Sciatic nerve (tissue), 2 donors: ENCODE measurements at regions not wholly inside any gene's neighbourhood (a gene's known extent, or its start where the extent isn't known, plus 50 kb on each side); places are given as distances from the start of the nearest gene placed in this dataset.
"Not testable (repeated sequence)": the region's sequence is repeated elsewhere in the genome, so short reads cannot be mapped to it uniquely, and the experiment has no call there.

ENCODE experiments used
- ATAC-seq: fragments of 200-7000 bp; cut with Tn5 transposase; one replicate; pipeline ENCODE4 v1.9.1; 2020; ENCODE audit warnings: mild to moderate bottlenecking, moderate library complexity
- DNase-seq: peaks from one replicate; pipeline ENCODE4 v3.0.0-alpha.2; 2020; ENCODE audit warnings: low spot score
- intact Hi-C: fragments of 100-400 bp; cut with DNase I; formaldehyde crosslinking; loops from one replicate; pipeline ENCODE4 v1.14.2; 2022
- donor health status: DM: no; HTN: no; CAD: no.
- donor health status: DM: no; HTN: no; CAD: no.

DNA sequence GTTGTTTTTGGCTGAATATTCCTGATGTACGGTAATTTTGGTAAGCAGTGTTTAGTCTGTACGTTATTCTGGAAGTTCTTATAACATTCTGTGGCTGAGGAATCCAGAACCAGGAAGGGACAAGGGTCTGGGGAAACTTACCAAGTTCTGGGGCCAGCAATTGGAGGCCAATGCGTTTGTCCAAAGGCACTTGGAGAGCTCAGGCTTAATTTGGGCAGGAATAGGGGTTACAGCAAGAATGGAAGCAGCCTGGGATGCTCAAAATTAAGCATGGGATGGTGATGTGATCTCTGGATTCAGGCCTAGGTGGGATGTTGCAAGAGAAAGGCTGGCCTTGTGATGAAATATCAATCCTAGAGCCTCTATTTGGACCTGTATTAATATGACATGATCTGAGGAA is 235.2 kb upstream of the NOX3 start:
- intact Hi-C loops: no loop called here
- ATAC-seq: peak; percentile 51
- DNase-seq: no peak

DNA sequence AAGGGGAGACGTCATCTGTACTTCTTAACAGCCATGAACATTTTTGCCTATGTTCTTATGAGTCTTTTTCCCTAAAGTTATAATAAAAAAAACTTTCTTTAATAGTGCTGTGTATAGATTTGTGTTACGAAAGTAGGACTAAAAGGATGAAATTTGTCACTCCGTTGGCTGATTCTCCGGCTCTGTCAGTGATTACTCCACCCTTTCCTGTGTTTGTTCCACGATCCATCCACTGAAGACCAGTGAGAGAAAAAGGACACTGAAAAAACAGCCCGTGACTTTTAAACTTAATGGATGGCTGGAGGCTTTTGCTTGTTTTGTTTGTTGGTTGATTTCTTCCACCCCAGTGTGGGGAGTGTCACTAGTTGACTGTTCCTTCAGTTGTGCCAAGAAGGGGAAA is 232.0 kb upstream of the NOX3 start:
- DNase-seq (no peak), ATAC-seq (no peak)
- intact Hi-C loops: no loop called here

DNA sequence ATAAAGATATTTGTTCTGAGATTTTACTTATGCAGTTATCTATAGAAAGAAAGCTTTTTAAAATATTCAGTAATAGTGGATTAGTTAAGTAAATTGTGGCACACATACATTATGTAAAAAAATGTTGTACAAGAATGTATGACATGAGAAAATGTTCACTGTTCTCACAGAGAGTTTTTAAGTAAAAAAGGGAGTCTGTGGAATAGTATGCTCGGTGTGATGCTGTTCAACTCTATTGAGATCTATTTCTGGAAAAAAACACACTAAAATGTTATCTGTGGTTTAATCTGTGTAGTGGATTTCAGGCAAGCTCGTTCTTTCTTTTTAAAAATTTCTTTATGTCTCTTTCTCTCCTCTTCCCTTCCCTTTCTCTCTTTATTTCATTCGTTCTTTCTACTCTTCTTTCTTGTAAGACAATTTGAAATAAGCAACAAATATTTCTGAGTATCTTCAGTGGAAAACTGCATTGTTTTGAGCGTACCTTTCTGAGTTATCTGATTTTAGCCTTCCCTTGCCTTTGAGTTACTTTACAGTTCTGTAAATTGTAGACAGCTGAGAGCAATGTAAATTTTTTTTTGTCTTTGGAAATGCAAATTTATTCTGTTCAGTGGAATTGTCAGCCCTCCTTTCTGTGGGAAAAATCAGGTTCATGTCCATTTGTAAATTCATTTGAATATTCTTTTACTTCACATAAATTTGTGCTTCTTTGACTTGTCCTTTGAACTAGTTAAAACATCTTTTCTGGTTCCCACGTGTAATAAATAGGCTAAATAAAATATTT is 229.0 kb upstream of the NOX3 start:
- no peak for ATAC-seq
- no peak for DNase-seq
- intact Hi-C loops: no loop called here

DNA sequence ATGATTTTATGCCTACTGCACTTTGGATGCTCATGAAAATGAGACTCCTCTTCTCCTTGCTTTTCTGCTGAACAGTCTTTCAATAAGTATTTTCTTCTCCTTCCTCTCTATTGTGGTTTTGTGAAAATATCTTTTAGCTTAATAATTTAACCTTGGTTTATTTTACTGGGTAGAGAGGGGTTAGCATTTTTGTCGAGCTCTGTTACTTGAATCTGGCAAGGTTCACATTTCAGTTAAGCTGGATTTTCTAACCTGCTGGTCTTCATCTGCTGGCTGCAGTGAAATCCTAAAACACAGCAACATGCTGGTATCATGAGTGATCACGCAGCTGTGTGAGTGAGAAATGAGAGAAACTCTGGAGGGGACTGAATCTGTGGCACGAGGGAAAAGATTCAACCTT is 222.7 kb upstream of the NOX3 start:
- intact Hi-C loops: no loop called here
- no peak for ATAC-seq
- no peak for DNase-seq

DNA sequence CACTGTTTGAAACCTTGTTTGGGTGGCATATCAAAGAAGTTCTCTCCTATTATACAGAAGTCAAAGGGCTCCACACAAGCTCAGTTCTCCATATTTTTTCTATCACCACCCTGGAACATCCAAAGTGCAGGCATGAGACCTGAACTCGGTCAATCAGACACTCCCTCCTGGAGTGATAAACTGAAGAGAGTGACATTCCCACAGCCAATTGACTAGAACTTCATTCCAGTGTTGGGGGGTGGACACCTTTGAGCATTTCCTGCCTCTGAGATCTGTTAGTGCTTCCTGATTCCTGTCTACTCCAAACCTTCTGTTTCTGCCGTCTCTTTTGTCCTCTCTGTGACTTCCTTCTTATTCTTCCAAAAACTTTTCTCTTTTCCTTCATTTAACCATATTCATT is 220.7 kb upstream of the NOX3 start:
- DNase-seq: no peak
- no peak for ATAC-seq
- intact Hi-C loops: no loop called here

DNA sequence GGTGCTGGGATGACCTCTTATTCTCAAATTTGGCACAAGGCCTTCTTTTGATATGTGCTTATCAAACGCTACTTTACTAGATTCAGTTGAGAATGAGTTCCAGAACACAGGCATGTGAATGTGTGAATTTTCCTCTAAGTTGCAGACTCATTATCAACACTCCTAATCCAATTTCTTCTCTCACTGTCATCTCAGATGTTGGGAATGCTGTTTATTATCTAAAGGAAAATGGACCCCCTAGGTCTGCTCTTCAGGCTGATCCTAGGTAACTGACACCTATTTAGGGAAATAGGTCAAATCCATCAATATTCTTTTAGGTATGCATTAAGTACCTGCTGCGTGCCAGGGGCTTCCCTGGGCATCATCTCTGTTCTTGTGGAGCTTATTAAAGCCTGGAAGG is 215.0 kb upstream of the NOX3 start:
- intact Hi-C loops: no loop called here
- ATAC-seq: no peak
- DNase-seq: no peak

DNA sequence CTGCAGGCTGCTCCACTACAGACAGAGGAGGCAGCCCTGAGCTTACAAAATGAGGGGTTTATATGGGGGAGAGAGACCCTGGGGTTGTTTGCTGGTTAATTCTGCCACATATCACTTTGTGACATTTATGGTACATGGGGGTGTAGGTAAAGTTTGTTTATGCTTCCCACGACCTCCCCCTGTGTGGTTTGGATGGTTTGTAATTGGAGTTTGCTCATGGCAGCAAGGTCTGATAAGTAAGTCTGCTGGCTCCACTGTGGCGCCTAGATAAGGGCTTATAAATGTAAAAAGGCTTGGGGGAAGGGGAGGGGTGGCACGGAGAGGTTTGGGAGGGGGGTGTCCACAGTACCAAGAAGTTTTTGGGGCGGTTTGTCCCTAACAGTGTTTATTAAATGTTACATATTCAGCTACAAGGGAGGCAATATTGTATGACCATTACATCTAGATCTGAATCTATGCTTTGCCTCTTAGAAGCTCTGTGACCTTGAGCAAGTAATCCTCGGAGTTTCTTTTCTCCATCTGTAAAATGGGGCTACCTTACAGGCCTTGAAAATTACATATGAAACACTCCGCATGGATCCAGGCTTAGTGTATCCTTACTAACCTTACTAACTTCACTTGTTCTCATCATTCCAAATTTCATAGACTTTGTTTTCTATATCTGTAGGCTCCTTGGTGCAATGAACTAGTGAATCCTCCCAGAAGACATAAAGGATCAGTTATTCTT is 204.8 kb upstream of the NOX3 start:
- intact Hi-C loops: no loop called here
- ATAC-seq (no peak), DNase-seq (no peak)

DNA sequence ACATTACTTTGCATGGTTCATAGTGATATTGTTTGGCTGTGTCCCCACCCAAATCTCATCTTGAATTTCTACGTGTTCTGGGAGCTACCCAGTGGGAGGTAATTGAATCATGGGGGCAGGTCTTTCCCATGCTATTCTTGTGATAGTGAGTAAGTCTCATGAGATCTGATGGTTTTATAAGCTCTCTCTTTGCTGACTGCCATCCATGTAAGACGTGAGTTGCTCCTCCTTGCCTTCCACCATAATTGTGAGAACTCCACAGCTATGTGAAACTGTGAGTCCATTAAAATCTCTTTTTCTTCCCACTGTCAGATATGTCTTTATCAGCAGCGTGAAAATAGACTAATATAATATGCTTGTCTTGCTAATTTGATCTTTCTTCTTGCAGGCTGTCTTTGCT is 200.4 kb upstream of the NOX3 start:
- ATAC-seq (no peak), DNase-seq (no peak)
- intact Hi-C loops: loop anchor here (5.0 kb wide), 1 partner anchor 1734 kb away; no protein-coding TSS in a partner anchor

DNA sequence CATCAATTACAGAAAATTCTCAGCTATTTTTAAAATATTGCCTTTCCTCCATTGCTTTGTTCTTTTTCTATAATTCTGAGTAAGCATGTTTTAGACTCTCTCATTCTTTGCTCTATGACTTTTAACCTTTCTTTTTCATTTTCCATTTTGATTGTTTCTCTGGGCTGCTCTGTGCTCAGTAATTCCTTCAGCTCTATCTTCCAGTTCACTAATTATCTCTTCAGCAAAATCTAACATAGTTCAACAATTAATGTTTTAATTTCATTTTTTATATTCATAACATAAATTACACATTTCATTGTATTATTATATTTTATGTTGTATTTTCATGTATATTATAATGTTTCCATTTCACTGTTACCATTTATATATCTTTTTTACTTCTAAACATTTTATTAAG is 198.8 kb upstream of the NOX3 start:
- intact Hi-C loops: no loop called here
- DNase-seq (no peak), ATAC-seq (no peak)

DNA sequence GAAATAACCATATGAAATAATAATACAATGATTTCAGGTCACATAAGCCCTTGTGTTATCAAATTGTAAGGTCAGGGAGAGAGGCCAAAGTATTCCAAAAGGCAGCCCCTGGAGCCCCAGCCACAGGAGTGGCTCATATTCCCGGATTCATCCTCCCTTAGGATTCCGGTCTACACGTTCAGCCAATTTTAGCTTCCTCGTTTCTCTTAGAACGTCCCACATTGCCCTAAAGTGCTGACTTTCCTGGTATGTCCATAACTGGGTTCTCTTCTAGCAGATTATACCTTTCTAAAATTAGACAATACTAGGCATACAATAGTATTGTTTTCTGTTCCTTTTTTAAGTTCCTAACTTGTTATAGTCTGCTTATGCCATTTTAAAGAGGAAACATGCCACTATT is 192.7 kb upstream of the NOX3 start:
- DNase-seq: no peak
- intact Hi-C loops: no loop called here
- ATAC-seq: no peak

DNA sequence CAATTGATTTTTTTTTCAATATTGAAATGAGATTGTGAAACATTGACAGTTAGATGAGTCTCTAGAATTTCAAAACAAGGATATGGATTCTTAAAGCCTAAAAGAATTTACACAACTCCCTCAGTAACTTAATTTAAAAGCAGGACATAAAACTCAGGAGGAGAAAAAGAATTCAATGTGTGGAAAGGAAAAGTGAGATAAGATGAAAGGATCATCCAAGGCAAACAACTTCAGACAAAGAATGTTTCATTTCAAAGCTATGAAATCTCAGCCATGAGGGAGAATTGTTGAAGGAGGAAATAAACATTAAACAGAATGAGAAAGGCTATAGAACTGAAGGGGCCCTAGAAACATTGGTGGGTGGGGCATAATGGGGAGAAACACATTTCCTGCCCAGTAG is 191.7 kb upstream of the NOX3 start:
- intact Hi-C loops: no loop called here
- DNase-seq (no peak), ATAC-seq (no peak)

DNA sequence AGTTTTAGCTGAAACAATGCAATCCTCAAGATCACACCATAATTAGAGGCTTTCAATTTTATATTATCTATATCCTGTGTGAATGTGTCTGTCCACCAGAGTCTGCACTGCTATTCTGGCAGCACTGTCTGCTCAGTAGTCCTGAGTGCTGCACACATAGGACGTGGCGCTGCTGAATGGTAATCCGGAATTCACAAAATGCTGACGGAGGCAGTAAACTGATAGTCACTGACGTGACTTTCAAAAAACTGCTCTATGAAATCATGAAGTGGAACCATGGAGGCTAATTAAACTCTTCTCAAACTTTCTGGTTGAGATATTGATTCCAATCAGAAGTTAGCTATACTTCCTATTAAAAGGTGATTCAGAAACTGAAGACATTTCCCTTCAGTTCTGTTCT is 190.8 kb upstream of the NOX3 start:
- ATAC-seq (peak; percentile 75), DNase-seq (no peak)
- intact Hi-C loops: no loop called here

DNA sequence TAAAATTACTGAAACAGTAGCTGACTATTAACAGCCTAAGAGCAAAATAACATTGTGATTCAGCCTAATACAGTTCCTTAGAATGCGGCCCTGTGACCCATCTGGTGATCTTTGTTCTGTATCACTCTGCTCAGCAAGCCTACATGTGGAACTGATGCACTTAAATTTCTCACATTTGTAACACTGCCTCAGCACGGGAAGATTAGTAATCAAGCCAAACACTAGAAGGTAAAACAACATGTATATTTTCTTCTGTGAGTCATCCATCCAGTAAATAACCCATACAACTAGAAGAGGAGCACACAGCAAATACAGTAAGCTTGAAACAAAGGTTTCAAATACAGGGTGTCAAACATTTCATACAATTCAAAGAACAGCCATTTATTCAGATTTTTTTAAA is 189.7 kb upstream of the NOX3 start:
- DNase-seq (no peak), ATAC-seq (no peak)
- intact Hi-C loops: no loop called here

DNA sequence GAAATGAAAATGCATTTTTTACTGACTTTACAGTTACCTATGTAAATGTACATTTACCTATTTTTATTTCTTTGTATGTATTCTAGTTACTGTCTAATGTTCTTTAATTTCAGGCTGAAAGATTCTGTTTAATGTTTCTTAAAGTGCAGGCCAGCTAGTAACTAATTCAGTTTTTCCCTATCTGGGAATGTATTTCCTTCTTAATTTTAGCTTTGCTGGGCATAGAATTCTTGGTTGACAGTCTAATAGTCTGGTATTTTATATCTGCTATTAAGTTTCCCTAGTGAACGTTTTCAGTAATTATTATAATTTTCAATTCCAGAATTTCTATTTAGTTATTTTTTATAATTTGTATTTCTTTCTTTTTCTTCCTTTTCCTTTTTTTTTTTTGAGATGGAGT is 186.0 kb upstream of the NOX3 start:
- no peak for DNase-seq
- intact Hi-C loops: no loop called here
- ATAC-seq: no peak

DNA sequence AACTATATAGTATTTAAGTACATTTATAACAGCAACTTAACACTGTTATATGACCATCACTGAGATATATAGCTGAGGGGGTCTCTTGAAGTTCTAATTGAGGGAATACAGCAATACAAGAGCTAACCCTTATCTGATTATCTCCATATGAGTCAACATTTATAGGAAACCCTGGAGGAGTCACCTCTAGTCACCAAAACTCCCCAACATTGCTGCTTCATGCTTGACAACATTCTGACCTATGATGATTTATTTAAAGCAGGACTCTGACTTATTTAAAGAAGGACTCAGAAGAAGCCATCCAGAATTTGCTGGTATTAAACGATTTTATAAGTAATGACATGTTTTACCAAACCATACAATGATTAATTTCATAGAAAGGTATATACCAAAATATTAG is 182.6 kb upstream of the NOX3 start:
- ATAC-seq: no peak
- intact Hi-C loops: no loop called here
- DNase-seq: no peak

DNA sequence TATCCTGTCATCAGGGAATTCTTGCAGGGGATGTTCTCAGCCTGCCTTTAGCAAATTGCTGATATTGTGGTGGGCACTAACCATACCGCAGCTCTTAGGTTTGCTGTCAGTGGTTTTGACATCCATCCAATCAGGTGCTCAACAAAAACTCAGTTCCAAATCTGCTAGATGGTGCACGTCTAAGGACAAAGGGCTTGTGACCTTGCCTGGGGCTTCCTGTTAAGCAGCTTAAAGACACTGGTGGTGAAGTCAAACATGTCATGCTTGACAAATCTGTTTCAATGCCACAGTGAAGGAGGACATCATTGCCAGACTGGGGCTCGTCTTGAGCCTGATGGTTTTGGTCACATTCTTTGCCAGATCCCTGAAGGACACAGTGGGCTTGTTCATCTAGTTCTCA is 179.8 kb upstream of the NOX3 start:
- intact Hi-C loops: no loop called here
- DNase-seq (no peak), ATAC-seq (no peak)

DNA sequence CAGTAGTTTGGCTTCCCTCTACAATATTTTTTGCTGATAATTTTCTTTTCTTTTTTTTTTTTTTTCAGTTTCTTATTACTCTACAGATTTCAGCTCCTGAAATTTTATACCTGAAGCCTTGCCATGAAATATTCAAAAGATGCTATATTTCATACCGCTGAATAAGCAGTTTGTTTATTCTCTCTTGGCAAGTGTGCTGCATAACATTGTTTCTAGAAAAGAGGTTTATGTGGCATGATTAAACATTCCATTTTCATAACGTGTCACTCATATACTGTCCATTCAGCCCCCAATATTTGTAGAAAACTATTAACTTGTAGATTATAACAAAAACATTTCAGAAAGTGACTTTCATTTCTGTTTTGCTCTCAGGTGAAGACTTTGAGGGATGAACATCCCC is 174.4 kb upstream of the NOX3 start:
- ATAC-seq: no peak
- intact Hi-C loops: no loop called here
- DNase-seq: no peak

DNA sequence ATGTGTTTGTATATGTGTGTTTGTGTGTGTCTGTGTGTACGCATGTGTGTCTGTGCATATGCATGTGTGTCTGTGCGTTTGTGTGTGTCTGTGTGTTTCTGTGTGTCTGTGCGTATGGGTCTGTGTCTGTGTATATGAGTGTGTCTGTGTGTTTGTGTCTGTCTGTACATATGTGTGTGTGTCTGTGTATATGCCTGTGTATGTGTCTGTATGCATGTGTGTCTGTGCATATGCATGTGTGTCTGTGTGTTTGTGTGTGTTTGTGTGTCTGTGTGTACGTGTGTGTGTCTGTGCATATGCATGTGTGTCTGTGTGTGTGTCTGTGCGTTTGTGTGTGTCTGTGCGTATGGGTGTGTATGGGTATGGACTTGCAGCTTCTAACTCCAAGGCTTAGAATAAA is 174.0 kb upstream of the NOX3 start:
- intact Hi-C loops: no loop called here
- ATAC-seq: no peak
- no peak for DNase-seq

DNA sequence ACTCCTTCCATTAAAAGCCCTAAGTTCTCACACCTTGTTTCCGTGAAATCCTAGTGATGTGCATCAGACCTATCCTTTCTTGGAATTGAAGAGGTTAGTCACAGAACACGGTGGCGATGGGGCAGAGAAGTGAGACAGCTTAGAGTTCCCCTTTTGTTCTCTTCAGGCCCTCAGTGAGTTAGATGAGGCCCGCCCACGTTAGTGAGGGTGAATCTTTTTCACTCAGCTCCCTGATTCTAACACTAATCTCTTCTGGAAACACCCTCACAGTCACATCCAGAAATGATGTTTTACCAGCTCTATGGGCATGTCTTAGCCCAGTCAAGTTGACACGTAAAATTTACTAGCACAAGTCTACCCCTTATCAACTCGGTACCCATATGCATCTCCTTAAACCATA is 172.7 kb upstream of the NOX3 start:
- DNase-seq (no peak), ATAC-seq (no peak)
- intact Hi-C loops: no loop called here

DNA sequence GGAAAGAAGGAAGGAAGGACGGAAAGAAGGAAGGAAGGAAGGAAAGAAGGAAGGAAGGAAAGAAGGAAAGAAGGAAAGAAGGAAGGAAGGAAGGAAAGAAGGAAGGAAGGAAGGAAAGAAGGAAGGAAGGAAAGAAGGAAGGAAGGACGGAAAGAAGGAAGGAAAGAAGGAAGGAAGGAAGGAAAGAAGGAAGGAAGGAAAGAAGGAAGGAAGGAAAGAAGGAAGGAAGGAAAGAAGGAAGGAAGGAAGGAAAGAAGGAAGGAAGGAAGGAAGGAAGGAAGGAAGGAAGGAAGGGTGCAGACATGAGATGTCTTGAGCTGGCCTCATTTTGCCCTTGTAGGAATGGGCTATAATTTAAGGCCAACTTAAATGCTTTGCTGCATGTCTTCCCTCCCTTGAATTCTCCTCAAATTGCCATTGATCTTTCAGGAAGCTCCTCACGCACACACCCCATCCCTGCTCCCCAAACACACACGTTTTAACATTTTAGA is 172.1 kb upstream of the NOX3 start:
- intact Hi-C loops, DNase-seq, ATAC-seq: not testable (repeated sequence)
